RWPE2 (cell line): ENCODE measurements at regions not wholly inside any gene's neighbourhood (a gene's known extent, or its start where the extent isn't known, plus 50 kb on each side); places are given as distances from the start of the nearest gene placed in this dataset.

Experiments used
- ATAC-seq: fragments of 200-7000 bp; cut with Tn5 transposase; 3 replicates; pipeline ENCODE4 v1.9.1; 2021; ENCODE audit warnings: low read depth
- DNase-seq: peaks from one replicate; pipeline ENCODE4 v3.0.0-alpha.2; 2020; ENCODE audit warnings: low spot score
- H3K27ac ChIP-seq: fragments of 450-650 bp; 2 replicates; pipeline ENCODE4 v1.5.1; 2017; ENCODE audit warnings: mild to moderate bottlenecking; ENCODE audit not compliant: poor library complexity, severe bottlenecking
- H3K27me3 ChIP-seq: fragments of 250-450 bp; sonication (Bioruptor Pico); 2 replicates; pipeline ENCODE4 v1.5.1; 2021; ENCODE audit warnings: mild to moderate bottlenecking, moderate library complexity; ENCODE audit not compliant: insufficient read depth, poor library complexity, severe bottlenecking
- H3K36me3 ChIP-seq: fragments of 250-450 bp; sonication (Bioruptor Pico); 2 replicates; pipeline ENCODE4 v1.5.1; 2020; ENCODE audit warnings: low read depth, mild to moderate bottlenecking, moderate library complexity
- H3K4me1 ChIP-seq: fragments of 250-450 bp; sonication (Bioruptor Pico); 2 replicates; pipeline ENCODE4 v1.5.1; 2021; ENCODE audit warnings: mild to moderate bottlenecking, moderate library complexity; ENCODE audit not compliant: insufficient read depth, poor library complexity, severe bottlenecking
- H3K4me3 ChIP-seq: fragments of 250-450 bp; sonication (Bioruptor Pico); 2 replicates; pipeline ENCODE4 v1.5.1; 2021; ENCODE audit warnings: mild to moderate bottlenecking, moderate library complexity; ENCODE audit not compliant: severe bottlenecking
- H3K9me3 ChIP-seq: fragments of 250-450 bp; sonication (Bioruptor Pico); 2 replicates; pipeline ENCODE4 v1.5.1; 2021; ENCODE audit warnings: mild to moderate bottlenecking, moderate library complexity; ENCODE audit not compliant: severe bottlenecking
- TF ChIP-seq, protein P1 (sequence below): fragments of 450-650 bp; IDR thresholded peaks from one replicate; pipeline ENCODE4 v1.5.1; 2017; ENCODE audit warnings: mild to moderate bottlenecking, moderate library complexity; ENCODE audit not compliant: poor library complexity, severe bottlenecking

DNA sequence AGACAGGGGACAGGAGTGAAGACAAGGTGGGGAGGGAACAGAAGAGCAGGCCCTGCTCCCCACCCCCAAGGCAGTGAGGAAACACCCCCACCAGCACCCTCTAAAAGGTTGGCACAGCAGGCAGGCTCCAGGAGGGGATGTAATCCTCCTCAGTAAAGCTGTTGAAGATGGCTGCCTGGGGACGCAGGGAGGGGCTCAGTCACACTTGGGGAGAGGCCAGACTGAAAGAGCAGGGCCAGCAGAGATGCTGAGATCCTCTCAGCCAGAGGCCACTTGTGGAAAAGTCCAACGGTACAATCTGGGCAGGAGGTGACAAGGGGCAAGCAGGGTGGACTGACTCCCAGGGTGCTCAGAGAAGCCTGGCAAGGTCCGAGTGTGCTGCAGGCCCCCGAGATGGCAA, 154.8 kb upstream of the ID2 start:
- ATAC-seq (no peak), DNase-seq (no peak)
- Histone ChIP-seq H3K4me3 (no peak overlapping the region), H3K36me3 (no peaks in the 10 kb centered on the region), H3K4me1 (peaks cover 2% of the 10 kb centered on the region), H3K27me3 (no peaks in the 10 kb centered on the region), H3K9me3 (peaks cover 6% of the 10 kb centered on the region), H3K27ac (no peak overlapping the region)
- TF ChIP-seq, protein P1, sequence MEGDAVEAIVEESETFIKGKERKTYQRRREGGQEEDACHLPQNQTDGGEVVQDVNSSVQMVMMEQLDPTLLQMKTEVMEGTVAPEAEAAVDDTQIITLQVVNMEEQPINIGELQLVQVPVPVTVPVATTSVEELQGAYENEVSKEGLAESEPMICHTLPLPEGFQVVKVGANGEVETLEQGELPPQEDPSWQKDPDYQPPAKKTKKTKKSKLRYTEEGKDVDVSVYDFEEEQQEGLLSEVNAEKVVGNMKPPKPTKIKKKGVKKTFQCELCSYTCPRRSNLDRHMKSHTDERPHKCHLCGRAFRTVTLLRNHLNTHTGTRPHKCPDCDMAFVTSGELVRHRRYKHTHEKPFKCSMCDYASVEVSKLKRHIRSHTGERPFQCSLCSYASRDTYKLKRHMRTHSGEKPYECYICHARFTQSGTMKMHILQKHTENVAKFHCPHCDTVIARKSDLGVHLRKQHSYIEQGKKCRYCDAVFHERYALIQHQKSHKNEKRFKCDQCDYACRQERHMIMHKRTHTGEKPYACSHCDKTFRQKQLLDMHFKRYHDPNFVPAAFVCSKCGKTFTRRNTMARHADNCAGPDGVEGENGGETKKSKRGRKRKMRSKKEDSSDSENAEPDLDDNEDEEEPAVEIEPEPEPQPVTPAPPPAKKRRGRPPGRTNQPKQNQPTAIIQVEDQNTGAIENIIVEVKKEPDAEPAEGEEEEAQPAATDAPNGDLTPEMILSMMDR, result no peak

DNA sequence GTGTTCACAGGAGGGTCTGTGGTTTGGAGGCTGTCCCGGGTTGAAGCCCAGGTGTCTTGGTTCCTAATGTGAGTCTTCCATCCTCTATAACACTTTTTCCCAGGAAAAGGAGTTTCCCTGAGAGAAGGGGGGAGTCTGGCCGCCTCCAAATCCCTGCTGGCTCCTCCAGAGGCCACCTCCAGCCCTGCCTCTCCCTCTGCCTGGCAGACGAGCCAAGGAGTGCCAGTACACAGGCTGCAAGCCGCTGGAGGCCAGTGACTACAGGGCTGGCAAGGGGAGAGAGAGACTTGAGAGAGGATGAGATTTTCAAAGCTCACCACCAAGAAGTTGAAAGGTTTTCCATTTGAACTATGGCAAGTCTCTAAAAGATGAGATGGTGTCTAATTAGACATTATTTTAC, 154.2 kb upstream of the ID2 start:
- Histone ChIP-seq H3K27me3 (no peaks in the 10 kb centered on the region), H3K27ac (no peak overlapping the region)

DNA sequence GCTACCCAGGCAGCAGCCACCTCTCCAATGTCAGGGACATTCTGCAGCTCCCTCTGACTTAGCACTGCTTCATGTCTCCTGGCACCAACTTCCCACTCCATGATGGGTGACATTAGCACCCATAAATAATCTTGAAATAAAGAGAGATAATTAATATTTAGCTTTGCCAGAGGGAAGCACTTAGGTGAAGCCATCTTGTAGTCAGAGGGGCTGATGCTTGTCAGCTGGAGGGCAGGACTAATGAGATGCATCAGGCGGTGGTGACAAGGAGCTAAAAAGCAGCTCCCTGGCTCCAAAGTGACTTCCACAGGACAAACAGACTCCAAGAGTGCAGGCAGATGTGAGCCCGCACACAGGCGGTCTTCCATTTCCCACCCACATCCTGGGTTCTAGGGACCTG, 153.0 kb upstream of the ID2 start:
- TF ChIP-seq, protein P1, result no peak
- H3K36me3 ChIP-seq, result no peaks in the 10 kb centered on the region
- peaks cover 6% of the 10 kb centered on the region for H3K9me3 ChIP-seq
- ATAC-seq (no peak), DNase-seq (no peak)
- no peak overlapping the region for H3K27ac ChIP-seq
- peaks cover 2% of the 10 kb centered on the region for H3K4me1 ChIP-seq
- H3K4me3 ChIP-seq, result no peak overlapping the region
- no peaks in the 10 kb centered on the region for H3K27me3 ChIP-seq

More for the DNA sequence above, 154.2 kb upstream of the ID2 start:
- Histone ChIP-seq H3K4me3 (no peak overlapping the region), H3K4me1 (peaks cover 2% of the 10 kb centered on the region), H3K9me3 (peaks cover 6% of the 10 kb centered on the region), H3K36me3 (no peaks in the 10 kb centered on the region)
- TF ChIP-seq, protein P1, result no peak
- DNase-seq (no peak), ATAC-seq (no peak)

DNA sequence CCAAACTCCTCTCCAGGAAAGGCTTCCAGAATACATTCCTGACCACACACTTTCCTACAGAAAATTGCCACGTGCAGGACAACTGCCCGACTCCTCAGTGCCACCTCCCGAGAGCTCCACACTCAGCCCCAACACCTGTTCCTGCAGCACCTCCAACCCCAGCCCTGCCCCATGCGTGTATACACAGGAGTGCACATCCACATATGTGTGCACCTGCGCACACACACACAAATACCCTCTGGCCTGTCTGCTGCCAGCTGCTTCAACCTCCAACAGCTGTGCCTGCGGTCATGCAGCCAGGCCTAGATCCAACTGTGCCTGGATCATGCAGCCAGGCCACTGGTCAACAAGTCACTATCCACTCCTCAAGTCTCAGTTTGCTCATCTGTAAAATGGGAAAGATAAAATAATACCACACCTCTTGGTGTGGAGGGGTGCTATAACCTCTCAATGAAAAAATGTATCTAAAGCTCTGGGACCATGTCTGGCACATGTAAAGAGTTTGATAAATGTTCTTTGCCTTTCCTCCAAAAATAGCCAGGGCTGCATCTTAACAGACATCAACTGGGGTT, 152.1 kb upstream of the ID2 start:
- DNase-seq, result no peak
- H3K27ac ChIP-seq, result no peak overlapping the region
- H3K36me3 ChIP-seq, result no peaks in the 10 kb centered on the region
- peaks cover 2% of the 10 kb centered on the region for H3K4me1 ChIP-seq
- TF ChIP-seq, protein P1, result no peak
- H3K4me3 ChIP-seq, result no peak overlapping the region
- H3K27me3 ChIP-seq, result no peaks in the 10 kb centered on the region
- no peak for ATAC-seq
- peaks cover 6% of the 10 kb centered on the region for H3K9me3 ChIP-seq

DNA sequence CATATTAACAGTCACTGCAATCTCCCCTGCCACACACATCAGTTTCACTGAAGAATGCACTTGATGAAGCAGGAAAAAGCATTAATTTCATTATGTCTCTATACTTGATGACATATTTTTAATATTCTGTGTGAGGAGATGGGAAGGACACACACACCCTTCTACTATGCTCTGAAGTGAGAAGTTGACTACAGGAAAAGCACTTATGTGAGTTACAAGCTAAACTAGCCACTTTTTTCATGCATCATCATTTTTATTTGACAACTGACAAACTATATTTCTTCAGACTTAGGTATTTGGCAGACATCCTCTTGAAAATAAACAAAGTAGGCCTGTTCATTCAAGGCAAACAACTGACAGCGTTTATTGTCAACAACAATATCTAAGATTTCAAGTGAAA, 150.4 kb upstream of the ID2 start:
- Histone ChIP-seq H3K36me3 (no peaks in the 10 kb centered on the region), H3K27ac (no peak overlapping the region), H3K9me3 (peaks cover 4% of the 10 kb centered on the region), H3K27me3 (no peaks in the 10 kb centered on the region), H3K4me3 (no peak overlapping the region), H3K4me1 (no peaks in the 10 kb centered on the region)
- DNase-seq, result no peak
- ATAC-seq, result no peak
- TF ChIP-seq, protein P1, result no peak
